ENCODE measurements at regions not wholly inside any gene's neighbourhood (a gene's known extent, or its start where the extent isn't known, plus 50 kb on each side); places are given as distances from the start of the nearest gene placed in this dataset.

GRCh38 chr2:59066787-59067399 lies 825.8 kb upstream of the FANCL start:
- CTCF ChIA-PET: no interaction called here
- Mint-ChIP-seq H3K4me1 (ENCODE audit: low read depth, unreplicated experiment) (no peaks in the 10 kb centered on the region), H3K36me3 (ENCODE audit: insufficient read depth, unreplicated experiment) (no peaks in the 10 kb centered on the region), H3K4me3 (ENCODE audit: low read depth, unreplicated experiment) (no peak overlapping the region), H3K27ac (ENCODE audit: unreplicated experiment) (no peak overlapping the region), H3K27me3 (ENCODE audit: unreplicated experiment) (no peaks in the 10 kb centered on the region), H3K9me3 (ENCODE audit: low read depth, unreplicated experiment) (no peaks in the 10 kb centered on the region)
- no TSS peak for BruUV-seq (replicated peaks)
- intact Hi-C loops (cut with micrococcal nuclease; ENCODE audit: unreplicated experiment): no loop called here
- no peak for TF ChIP-seq CTCF (IDR thresholded peaks at IDR 0.05; ENCODE audit: unreplicated experiment)
- no peak for DNase-seq

- TF ChIP-seq CTCF (IDR thresholded peaks at IDR 0.05; ENCODE audit: unreplicated experiment): no peak
- no peak overlapping the region for H3K4me3 Mint-ChIP-seq (ENCODE audit: low read depth, unreplicated experiment)
These were observed 806.4 kb upstream of the FANCL start for GRCh38 chr2:59047373-59047995.

GRCh38 chr2:59046401-59047372 lies 805.6 kb upstream of the FANCL start:
- no peaks in the 10 kb centered on the region for H3K9me3 Mint-ChIP-seq (ENCODE audit: low read depth, unreplicated experiment)

More at GRCh38 chr2:59047373-59047995, 806.4 kb upstream of the FANCL start:
- Mint-ChIP-seq H3K36me3 (ENCODE audit: insufficient read depth, unreplicated experiment) (no peaks in the 10 kb centered on the region), H3K27ac (ENCODE audit: unreplicated experiment) (no peak overlapping the region), H3K27me3 (ENCODE audit: unreplicated experiment) (no peaks in the 10 kb centered on the region), H3K4me1 (ENCODE audit: low read depth, unreplicated experiment) (no peaks in the 10 kb centered on the region), H3K9me3 (ENCODE audit: low read depth, unreplicated experiment) (no peaks in the 10 kb centered on the region)
- intact Hi-C loops (cut with micrococcal nuclease; ENCODE audit: unreplicated experiment): no loop called here
- CTCF ChIA-PET: no interaction called here
- no TSS peak for BruUV-seq (replicated peaks)
- DNase-seq: no peak

More at GRCh38 chr2:59046401-59047372, 805.6 kb upstream of the FANCL start:
- no peak for TF ChIP-seq CTCF (IDR thresholded peaks at IDR 0.05; ENCODE audit: unreplicated experiment)
- H3K4me3 Mint-ChIP-seq (ENCODE audit: low read depth, unreplicated experiment): no peak overlapping the region
- DNase-seq: no peak
- no TSS peak for BruUV-seq (replicated peaks)
- H3K4me1 Mint-ChIP-seq (ENCODE audit: low read depth, unreplicated experiment): no peaks in the 10 kb centered on the region
- H3K27ac Mint-ChIP-seq (ENCODE audit: unreplicated experiment): no peak overlapping the region
- intact Hi-C loops (cut with micrococcal nuclease; ENCODE audit: unreplicated experiment): no loop called here
- H3K27me3 Mint-ChIP-seq (ENCODE audit: unreplicated experiment): no peaks in the 10 kb centered on the region
- no peaks in the 10 kb centered on the region for H3K36me3 Mint-ChIP-seq (ENCODE audit: insufficient read depth, unreplicated experiment)
- CTCF ChIA-PET: no interaction called here

Measured in Calu3 (cell line).